Neutrophil (primary cell): ENCODE measurements at regions not wholly inside any gene's neighbourhood (a gene's known extent, or its start where the extent isn't known, plus 50 kb on each side); places are given as distances from the start of the nearest gene placed in this dataset.

Source experiments
- H3K27ac ChIP-seq: fragments of 200-600 bp; sonication (generic); 2 replicates; pipeline ENCODE4 v1.5.1; 2016; ENCODE audit warnings: mild to moderate bottlenecking, moderate library complexity
- H3K27me3 ChIP-seq: fragments of 200-600 bp; sonication (generic); 2 replicates; pipeline ENCODE4 v1.6.0; 2016; ENCODE audit warnings: mild to moderate bottlenecking
- H3K36me3 ChIP-seq: fragments of 200-600 bp; sonication (generic); 2 replicates; pipeline ENCODE4 v1.5.1; 2017
- H3K4me1 ChIP-seq, 2 experiments: fragments of 200-600 bp in 1 of 2; sonication (generic) in 1 of 2; 1 replicate in 1 of 2; 2 replicates in 1 of 2; pipeline versions ENCODE4 v1.5.1 to v1.6.1; 2013 to 2016; ENCODE audit warnings: low read depth in 1 of 2, low read length in 1 of 2, mild to moderate bottlenecking in 1 of 2, moderate library complexity in 1 of 2; ENCODE audit not compliant: control insufficient read depth in 1 of 2, insufficient read depth in 1 of 2
- H3K4me3 ChIP-seq, 2 experiments: fragments of 200-600 bp in 1 of 2; sonication (generic) in 1 of 2; 1 replicate in 1 of 2; 2 replicates in 1 of 2; pipeline ENCODE4 v1.5.1; 2013 to 2016; ENCODE audit warnings: low read depth in 1 of 2, low read length in 1 of 2, mild to moderate bottlenecking in 1 of 2, moderate library complexity in 1 of 2
- H3K9me3 ChIP-seq: fragments of 200-600 bp; sonication (generic); 2 replicates; pipeline ENCODE4 v1.5.1; 2016
- TF ChIP-seq, protein P1 (sequence below): fragments of 200-600 bp; sonication (generic); IDR thresholded peaks from 2 replicates; pipeline ENCODE4 v1.5.1; 2016; ENCODE audit warnings: antibody characterized with exemption

DNA sequence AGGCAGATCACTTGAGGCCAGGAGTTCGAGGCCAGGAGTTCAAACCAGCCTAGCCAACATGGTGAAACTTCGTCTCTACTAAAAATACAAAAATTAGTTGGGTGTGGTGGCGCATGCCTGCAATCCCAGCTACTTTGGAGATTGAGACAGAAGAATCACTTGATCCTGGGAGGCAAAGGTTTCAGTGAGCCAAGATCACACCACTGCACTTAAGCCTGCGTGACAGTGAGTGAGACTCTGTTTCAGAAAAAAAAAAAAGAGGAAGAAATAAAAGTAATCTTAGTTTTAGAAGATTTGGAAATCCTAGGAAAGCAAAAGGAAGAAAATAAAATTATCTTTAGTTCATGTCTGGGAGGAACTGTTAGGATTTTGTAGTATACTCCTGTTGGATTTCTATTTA lies 77.2 kb downstream of the IL12A start:
- Histone ChIP-seq H3K4me1 (no peaks in the 10 kb centered on the region), H3K4me3 (no peak overlapping the region), H3K27me3 (no peaks in the 10 kb centered on the region), H3K9me3 (no peaks in the 10 kb centered on the region), H3K36me3 (no peaks in the 10 kb centered on the region), H3K27ac (no peak overlapping the region)
- TF ChIP-seq, protein P1, sequence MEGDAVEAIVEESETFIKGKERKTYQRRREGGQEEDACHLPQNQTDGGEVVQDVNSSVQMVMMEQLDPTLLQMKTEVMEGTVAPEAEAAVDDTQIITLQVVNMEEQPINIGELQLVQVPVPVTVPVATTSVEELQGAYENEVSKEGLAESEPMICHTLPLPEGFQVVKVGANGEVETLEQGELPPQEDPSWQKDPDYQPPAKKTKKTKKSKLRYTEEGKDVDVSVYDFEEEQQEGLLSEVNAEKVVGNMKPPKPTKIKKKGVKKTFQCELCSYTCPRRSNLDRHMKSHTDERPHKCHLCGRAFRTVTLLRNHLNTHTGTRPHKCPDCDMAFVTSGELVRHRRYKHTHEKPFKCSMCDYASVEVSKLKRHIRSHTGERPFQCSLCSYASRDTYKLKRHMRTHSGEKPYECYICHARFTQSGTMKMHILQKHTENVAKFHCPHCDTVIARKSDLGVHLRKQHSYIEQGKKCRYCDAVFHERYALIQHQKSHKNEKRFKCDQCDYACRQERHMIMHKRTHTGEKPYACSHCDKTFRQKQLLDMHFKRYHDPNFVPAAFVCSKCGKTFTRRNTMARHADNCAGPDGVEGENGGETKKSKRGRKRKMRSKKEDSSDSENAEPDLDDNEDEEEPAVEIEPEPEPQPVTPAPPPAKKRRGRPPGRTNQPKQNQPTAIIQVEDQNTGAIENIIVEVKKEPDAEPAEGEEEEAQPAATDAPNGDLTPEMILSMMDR: no peak

DNA sequence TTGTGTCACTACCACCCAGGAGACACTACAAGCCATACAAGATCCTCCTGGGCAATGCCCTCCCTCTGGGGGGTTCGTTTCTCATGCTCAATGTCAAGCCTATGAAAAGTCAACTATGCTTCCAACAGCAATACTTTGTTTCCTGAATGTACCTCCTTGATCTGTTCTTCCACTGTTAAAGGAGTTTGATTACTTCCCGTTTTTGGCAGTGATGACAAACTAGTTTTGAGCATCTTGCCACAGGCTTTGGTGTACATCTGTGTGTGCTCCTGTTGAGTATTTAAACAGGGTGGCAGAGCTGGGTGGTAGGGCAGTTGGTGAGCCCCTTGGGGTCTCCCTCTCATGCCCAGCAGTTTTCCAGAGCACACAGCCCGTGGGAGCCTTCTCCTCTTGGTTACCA lies 81.4 kb downstream of the IL12A start:
- H3K36me3 ChIP-seq: no peaks in the 10 kb centered on the region
- H3K4me1 ChIP-seq: no peaks in the 10 kb centered on the region
- H3K9me3 ChIP-seq: no peaks in the 10 kb centered on the region
- no peaks in the 10 kb centered on the region for H3K27me3 ChIP-seq
- no peak overlapping the region for H3K4me3 ChIP-seq
- H3K27ac ChIP-seq: no peak overlapping the region
- TF ChIP-seq, protein P1: no peak

DNA sequence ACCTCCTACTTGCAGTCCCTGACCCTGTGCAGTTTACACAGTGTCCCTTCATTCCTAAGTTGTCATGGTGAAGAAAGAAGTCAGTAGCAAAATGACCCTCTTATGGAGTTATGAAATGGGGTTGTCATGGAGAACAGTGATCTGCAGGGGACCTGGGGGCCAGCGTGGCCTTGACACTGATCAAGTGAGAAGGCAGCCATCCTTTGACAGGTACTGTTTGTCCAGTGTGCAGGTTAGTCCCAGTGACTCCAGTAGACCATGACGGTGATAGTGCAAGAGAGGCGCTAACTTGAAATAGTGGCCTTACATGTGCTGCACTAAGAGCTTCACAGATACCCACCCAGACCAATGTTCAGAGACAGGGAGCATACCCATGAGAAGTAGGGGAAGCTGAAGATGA lies 87.9 kb downstream of the IL12A start:
- TF ChIP-seq, protein P1: no peak
- H3K4me1 ChIP-seq: no peaks in the 10 kb centered on the region
- H3K9me3 ChIP-seq: no peaks in the 10 kb centered on the region
- no peak overlapping the region for H3K4me3 ChIP-seq
- H3K36me3 ChIP-seq: no peaks in the 10 kb centered on the region
- H3K27me3 ChIP-seq: no peaks in the 10 kb centered on the region
- no peak overlapping the region for H3K27ac ChIP-seq

DNA sequence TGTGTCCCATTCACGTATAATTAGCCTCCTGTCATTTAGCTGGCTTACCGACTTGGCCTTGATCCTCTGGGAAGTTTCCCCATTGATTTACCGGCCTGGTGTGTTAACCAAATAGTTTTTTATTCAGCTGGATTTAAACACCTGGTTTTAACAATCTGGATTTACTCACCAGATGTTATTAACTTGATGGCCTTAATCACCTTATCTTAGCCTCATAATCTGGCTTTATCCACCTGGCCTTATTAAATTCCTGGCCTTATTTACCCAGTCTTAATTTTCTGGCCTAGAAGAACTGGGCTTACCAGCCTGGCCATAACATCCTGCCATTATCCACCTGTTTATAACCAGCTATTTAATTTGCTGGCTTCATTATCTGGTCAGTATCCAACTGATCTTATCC lies 89.9 kb downstream of the IL12A start:
- H3K9me3 ChIP-seq: no peaks in the 10 kb centered on the region
- H3K4me3 ChIP-seq: no peak overlapping the region
- no peaks in the 10 kb centered on the region for H3K4me1 ChIP-seq
- no peak overlapping the region for H3K27ac ChIP-seq
- TF ChIP-seq, protein P1: no peak
- H3K36me3 ChIP-seq: no peaks in the 10 kb centered on the region
- no peaks in the 10 kb centered on the region for H3K27me3 ChIP-seq

DNA sequence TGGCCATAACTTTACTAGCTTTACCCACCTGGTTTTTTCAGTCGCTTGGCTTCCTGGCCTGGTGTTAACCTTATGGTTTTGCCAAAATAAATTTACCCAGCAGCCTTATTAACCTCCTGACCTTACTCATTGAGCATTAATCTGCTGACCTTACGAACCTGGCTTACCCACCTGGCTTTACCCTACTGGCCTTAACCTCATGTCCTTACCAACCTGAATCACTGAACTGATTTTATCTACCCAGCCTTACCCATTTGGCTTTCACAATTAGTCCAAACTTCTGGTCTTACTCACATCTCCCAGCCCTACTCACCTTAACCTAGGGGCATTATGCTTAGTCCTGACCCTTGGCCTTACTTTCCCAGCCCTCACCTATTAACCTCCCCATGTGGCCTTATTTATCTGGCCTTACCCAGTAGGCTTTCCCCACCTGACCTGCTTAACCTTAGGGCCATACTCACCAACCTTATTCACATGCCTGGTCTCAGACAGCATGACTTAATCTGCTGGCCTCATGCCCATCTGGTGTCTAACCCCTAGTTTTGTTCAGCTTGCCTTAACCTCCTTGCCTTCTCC lies 93.4 kb downstream of the IL12A start:
- TF ChIP-seq, protein P1: no peak
- Histone ChIP-seq H3K27ac (no peak overlapping the region), H3K4me1 (no peaks in the 10 kb centered on the region), H3K36me3 (no peaks in the 10 kb centered on the region), H3K4me3 (no peak overlapping the region), H3K27me3 (no peaks in the 10 kb centered on the region), H3K9me3 (no peaks in the 10 kb centered on the region)

DNA sequence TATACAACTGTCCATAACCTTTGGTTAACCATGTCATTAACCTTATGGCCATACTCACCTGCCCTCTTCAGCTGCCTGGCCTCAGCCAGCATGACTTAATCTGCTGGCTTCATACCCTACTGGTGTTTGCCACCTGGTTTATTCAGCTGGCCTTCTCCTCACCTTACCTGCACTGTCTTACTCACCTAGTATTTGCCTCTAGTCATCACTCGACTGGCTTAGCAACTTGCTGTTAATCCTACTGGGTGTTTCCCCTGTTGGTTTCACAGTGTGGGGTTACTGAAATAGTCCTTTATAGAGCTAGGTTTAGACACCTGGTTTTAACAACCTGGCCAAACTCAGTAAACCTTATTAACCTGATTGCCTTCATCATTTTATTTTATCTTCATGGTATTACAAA lies 96.4 kb downstream of the IL12A start:
- no peaks in the 10 kb centered on the region for H3K4me1 ChIP-seq
- H3K9me3 ChIP-seq: no peaks in the 10 kb centered on the region
- TF ChIP-seq, protein P1: no peak
- H3K36me3 ChIP-seq: no peaks in the 10 kb centered on the region
- H3K4me3 ChIP-seq: no peak overlapping the region
- no peak overlapping the region for H3K27ac ChIP-seq
- no peaks in the 10 kb centered on the region for H3K27me3 ChIP-seq
